DOHH2 (cell line): ENCODE measurements at regions not wholly inside any gene's neighbourhood (a gene's known extent, or its start where the extent isn't known, plus 50 kb on each side); places are given as distances from the start of the nearest gene placed in this dataset.

ENCODE experiments used
- CTCF ChIP-seq: fragments of 200-600 bp; sonication (generic); IDR thresholded peaks from one replicate; pipeline ENCODE4 v1.5.1; 2014; ENCODE audit warnings: antibody characterized with exemption, mild to moderate bottlenecking, low read depth, low read length; ENCODE audit not compliant: poor library complexity, severe bottlenecking
- EZH2phosphoT487 ChIP-seq: fragments of 200-600 bp; sonication (generic); IDR thresholded peaks from 2 replicates; pipeline ENCODE4 v1.6.1; 2017; ENCODE audit warnings: borderline replicate concordance, mild to moderate bottlenecking, antibody characterized with exemption, low read length, moderate library complexity, mixed read lengths

- TF ChIP-seq CTCF = no peak
- TF ChIP-seq EZH2phosphoT487 = no peak
Observed at GRCh38 chr13:50344717-50345116, 329.5 kb downstream of the KCNRG start.
